Spleen (tissue), 11 donors: ENCODE measurements at regions not wholly inside any gene's neighbourhood (a gene's known extent, or its start where the extent isn't known, plus 50 kb on each side); places are given as distances from the start of the nearest gene placed in this dataset.

Experiments
- DNase-seq: peaks from one replicate; pipeline ENCODE4 v3.0.0-alpha.2; 2020
- H3K27ac ChIP-seq, 8 donors: fragments of 200-600 bp; sonication (generic) in 7 of 8; 1 replicate in 4 of 8; 2 replicates in 4 of 8; pipeline versions ENCODE4 v1.5.0 to v1.8.0; 2016 to 2021; ENCODE audit warnings: inconsistent platforms in 4 of 8, mild to moderate bottlenecking in 4 of 8, moderate library complexity in 1 of 8
- H3K27me3 ChIP-seq, 7 donors: fragments of 200-600 bp; sonication (generic) in 6 of 7; replicated peaks in 1 of 7; 1 replicate in 4 of 7; 2 replicates in 3 of 7; pipeline versions ENCODE4 v1.5.0 to v1.8.0; 2016 to 2021; ENCODE audit warnings: inconsistent platforms in 3 of 7, mild to moderate bottlenecking in 1 of 7
- H3K36me3 ChIP-seq, 6 donors: fragments of 200-600 bp; sonication (generic) in 5 of 6; 1 replicate in 4 of 6; 2 replicates in 2 of 6; pipeline versions ENCODE4 v1.5.0 to v1.8.0; 2016 to 2021; ENCODE audit warnings: inconsistent platforms in 2 of 6
- H3K4me1 ChIP-seq, 6 donors: fragments of 200-600 bp; sonication (generic) in 5 of 6; 1 replicate in 3 of 6; 2 replicates in 3 of 6; pipeline versions ENCODE4 v1.5.0 to v1.8.0; 2016 to 2021; ENCODE audit warnings: inconsistent platforms in 3 of 6
- H3K4me3 ChIP-seq, 8 donors: fragments of 200-600 bp; sonication (generic) in 7 of 8; 1 replicate in 4 of 8; 2 replicates in 4 of 8; pipeline versions ENCODE4 v1.5.0 to v1.8.0; 2016 to 2021; ENCODE audit warnings: inconsistent platforms in 4 of 8, mild to moderate bottlenecking in 4 of 8, moderate library complexity in 2 of 8
- H3K9me3 ChIP-seq, 8 donors: fragments of 200-600 bp; sonication (generic) in 7 of 8; 1 replicate in 4 of 8; 2 replicates in 4 of 8; pipeline versions ENCODE4 v1.5.0 to v1.8.0; 2016 to 2021; ENCODE audit warnings: inconsistent platforms in 4 of 8
- POLR2A ChIP-seq, 3 donors: fragments of 450-650 bp; IDR thresholded peaks; one replicate each; pipeline ENCODE4 v1.5.1; 2017; ENCODE audit warnings: antibody characterized with exemption in 3 of 3, mild to moderate bottlenecking in 1 of 3
- POLR2AphosphoS5 ChIP-seq, 3 donors: sonication (generic); formaldehyde crosslinking; IDR thresholded peaks; one replicate each; pipeline ENCODE4 v1.5.1; 2017; ENCODE audit warnings: antibody characterized with exemption in 3 of 3
- WGBS, 5 donors: extraction: QIAGEN DNeasy Blood & Tissue Kit in 3 of 5; methylation state at CpG; one replicate each; pipeline versions ENCODE4 v1.1.5 to v1.1.7; 2013 to 2018; 5-methylcytosine and 5-hydroxymethylcytosine counted together
- intact Hi-C: fragments of 100-400 bp; cut with DNase I; formaldehyde crosslinking; loops from one replicate; pipeline ENCODE4 v1.15.0; 2023; ENCODE audit warnings: low total_unique reads
- TF ChIP-seq, protein P1 (sequence below), 11 experiments: fragments of 200-600 bp in 7 of 11; fragments of 450-650 bp in 4 of 11; sonication (generic) in 4 of 11; IDR thresholded peaks in 8 of 11; conservative IDR thresholded peaks in 3 of 11; 1 replicate in 7 of 11; 2 replicates in 4 of 11; pipeline versions ENCODE4 v1.4.0 to v1.8.0; 2016 to 2021; ENCODE audit warnings: antibody characterized with exemption in 11 of 11, inconsistent platforms in 4 of 11, mild to moderate bottlenecking in 1 of 11
- donor health status: healthy with polysubstance abuse.
- donor health status: DM: no; HTN: no; CAD: no; lungs with moderate emphysema.
- donor health status: DM: no; HTN: no; CAD: no.
- donor health status: Bipolar disorder and iron deficiency.
- donor health status: healthy.
- donor health status: DM: no; HTN: no; CAD: no.
- donor health status: DM: yes; HTN: yes; CAD: no.

DNA sequence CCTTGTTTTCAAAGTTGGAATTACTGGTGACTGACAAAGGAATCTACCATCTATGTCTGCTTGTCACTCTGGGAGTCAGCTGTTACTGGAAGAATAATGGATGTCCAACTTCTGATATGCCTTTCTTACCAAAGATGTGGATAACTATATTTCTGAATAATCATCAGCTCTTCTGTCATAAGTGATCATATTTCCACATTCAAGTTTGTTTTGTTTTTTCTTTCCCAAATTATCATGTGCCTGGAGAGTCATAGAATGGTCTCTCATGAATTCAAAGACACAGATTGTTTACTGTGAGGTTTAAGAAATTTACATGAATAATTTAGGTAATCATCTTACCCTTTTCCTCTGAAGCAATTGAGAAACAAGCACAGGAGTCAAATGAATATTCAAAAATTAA, 986.7 kb upstream of the CDH2 start:
- H3K27ac ChIP-seq, result peak overlapping the region in 2 of 8 donors; percentile 9 to 13
- H3K9me3 ChIP-seq, result peaks cover 0 to 2% (median 0%) of the 10 kb centered on the region in 8 donors
- no peaks in the 10 kb centered on the region for H3K27me3 ChIP-seq
- H3K36me3 ChIP-seq, result no peaks in the 10 kb centered on the region
- no peak for DNase-seq
- intact Hi-C loops, result no loop called here
- H3K4me3 ChIP-seq, result no peak overlapping the region
- TF ChIP-seq POLR2AphosphoS5 (IDR thresholded peaks at IDR 0.05), result no peak
- TF ChIP-seq POLR2A (IDR thresholded peaks at IDR 0.05), result no peak
- TF ChIP-seq, protein P1, sequence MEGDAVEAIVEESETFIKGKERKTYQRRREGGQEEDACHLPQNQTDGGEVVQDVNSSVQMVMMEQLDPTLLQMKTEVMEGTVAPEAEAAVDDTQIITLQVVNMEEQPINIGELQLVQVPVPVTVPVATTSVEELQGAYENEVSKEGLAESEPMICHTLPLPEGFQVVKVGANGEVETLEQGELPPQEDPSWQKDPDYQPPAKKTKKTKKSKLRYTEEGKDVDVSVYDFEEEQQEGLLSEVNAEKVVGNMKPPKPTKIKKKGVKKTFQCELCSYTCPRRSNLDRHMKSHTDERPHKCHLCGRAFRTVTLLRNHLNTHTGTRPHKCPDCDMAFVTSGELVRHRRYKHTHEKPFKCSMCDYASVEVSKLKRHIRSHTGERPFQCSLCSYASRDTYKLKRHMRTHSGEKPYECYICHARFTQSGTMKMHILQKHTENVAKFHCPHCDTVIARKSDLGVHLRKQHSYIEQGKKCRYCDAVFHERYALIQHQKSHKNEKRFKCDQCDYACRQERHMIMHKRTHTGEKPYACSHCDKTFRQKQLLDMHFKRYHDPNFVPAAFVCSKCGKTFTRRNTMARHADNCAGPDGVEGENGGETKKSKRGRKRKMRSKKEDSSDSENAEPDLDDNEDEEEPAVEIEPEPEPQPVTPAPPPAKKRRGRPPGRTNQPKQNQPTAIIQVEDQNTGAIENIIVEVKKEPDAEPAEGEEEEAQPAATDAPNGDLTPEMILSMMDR (IDR thresholded peaks at IDR 0.05 in 8 of 11, conservative IDR thresholded peaks at IDR 0.05 in 3 of 11), result no peak
- no peaks in the 10 kb centered on the region for H3K4me1 ChIP-seq

DNA sequence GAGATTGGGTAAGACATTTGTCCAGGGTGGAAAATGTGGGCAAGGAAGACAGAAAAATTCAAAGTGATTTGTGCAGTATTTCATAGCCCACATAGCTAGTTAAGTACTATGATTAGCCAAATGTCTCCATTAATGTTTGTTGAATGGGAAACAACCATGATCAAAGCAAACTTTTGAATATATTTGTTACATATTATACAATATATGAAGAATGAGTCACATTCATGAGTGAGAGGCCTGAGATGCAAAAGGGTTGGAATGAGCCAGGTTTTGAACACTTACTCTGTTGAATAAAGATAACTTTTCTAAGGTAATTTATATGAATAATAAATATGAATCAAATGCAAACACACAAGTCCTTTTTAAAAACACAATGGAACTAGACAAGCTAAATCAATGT, 984.5 kb upstream of the CDH2 start:
- Histone ChIP-seq H3K9me3 (no peaks in the 10 kb centered on the region), H3K27me3 (no peaks in the 10 kb centered on the region), H3K27ac (no peak overlapping the region), H3K36me3 (no peaks in the 10 kb centered on the region), H3K4me3 (no peak overlapping the region), H3K4me1 (no peaks in the 10 kb centered on the region)
- intact Hi-C loops, result no loop called here
- no peak for DNase-seq
- TF ChIP-seq, protein P1 (IDR thresholded peaks at IDR 0.05 in 8 of 11, conservative IDR thresholded peaks at IDR 0.05 in 3 of 11), result no peak
- no peak for TF ChIP-seq POLR2A (IDR thresholded peaks at IDR 0.05)
- TF ChIP-seq POLR2AphosphoS5 (IDR thresholded peaks at IDR 0.05), result no peak

GRCh38 chr18:29160170-29160569, 983.2 kb upstream of the CDH2 start:
- H3K4me1 ChIP-seq, result no peaks in the 10 kb centered on the region
- H3K4me3 ChIP-seq, result no peak overlapping the region
- DNase-seq, result no peak
- 31 to 46% (median 40%) methylated on average over 2 of the region's 2 CpGs for WGBS, 5 donors
- intact Hi-C loops, result no loop called here
- no peaks in the 10 kb centered on the region for H3K9me3 ChIP-seq
- H3K36me3 ChIP-seq, result no peaks in the 10 kb centered on the region
- no peak for TF ChIP-seq POLR2A (IDR thresholded peaks at IDR 0.05)
- TF ChIP-seq POLR2AphosphoS5 (IDR thresholded peaks at IDR 0.05), result no peak
- TF ChIP-seq, protein P1 (IDR thresholded peaks at IDR 0.05 in 8 of 11, conservative IDR thresholded peaks at IDR 0.05 in 3 of 11), result no peak
- no peaks in the 10 kb centered on the region for H3K27me3 ChIP-seq
- no peak overlapping the region for H3K27ac ChIP-seq

DNA sequence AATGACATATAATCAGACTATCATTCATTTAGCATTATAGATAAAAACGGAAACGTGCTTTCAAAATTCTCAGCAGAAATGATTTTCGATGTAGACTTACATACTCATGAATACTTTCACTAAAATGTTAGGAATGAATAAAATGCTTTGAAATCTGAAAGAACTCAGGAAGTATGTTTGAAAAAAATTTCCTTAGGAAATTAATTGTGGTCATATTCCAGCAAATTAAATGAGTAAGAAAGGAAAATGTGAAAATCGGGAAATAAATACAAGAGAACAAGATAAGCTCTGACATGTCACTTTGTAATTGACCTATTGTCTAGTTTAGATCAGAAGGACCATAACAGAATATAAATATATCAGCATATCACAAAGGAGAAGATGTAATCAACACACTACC, 981.0 kb upstream of the CDH2 start:
- intact Hi-C loops, result no loop called here
- no peak overlapping the region for H3K4me3 ChIP-seq
- DNase-seq, result no peak
- 70 to 92% (median 87%) methylated on average over 4 of the region's 4 CpGs for WGBS, 5 donors
- H3K9me3 ChIP-seq, result no peaks in the 10 kb centered on the region
- H3K4me1 ChIP-seq, result no peaks in the 10 kb centered on the region
- H3K27ac ChIP-seq, result no peak overlapping the region
- TF ChIP-seq, protein P1 (IDR thresholded peaks at IDR 0.05 in 8 of 11, conservative IDR thresholded peaks at IDR 0.05 in 3 of 11), result no peak
- TF ChIP-seq POLR2AphosphoS5 (IDR thresholded peaks at IDR 0.05) (no peak), POLR2A (IDR thresholded peaks at IDR 0.05) (no peak)
- H3K36me3 ChIP-seq, result no peaks in the 10 kb centered on the region
- no peaks in the 10 kb centered on the region for H3K27me3 ChIP-seq
